ENCODE measurements at regions not wholly inside any gene's neighbourhood (a gene's known extent, or its start where the extent isn't known, plus 50 kb on each side); places are given as distances from the start of the nearest gene placed in this dataset.

DNA sequence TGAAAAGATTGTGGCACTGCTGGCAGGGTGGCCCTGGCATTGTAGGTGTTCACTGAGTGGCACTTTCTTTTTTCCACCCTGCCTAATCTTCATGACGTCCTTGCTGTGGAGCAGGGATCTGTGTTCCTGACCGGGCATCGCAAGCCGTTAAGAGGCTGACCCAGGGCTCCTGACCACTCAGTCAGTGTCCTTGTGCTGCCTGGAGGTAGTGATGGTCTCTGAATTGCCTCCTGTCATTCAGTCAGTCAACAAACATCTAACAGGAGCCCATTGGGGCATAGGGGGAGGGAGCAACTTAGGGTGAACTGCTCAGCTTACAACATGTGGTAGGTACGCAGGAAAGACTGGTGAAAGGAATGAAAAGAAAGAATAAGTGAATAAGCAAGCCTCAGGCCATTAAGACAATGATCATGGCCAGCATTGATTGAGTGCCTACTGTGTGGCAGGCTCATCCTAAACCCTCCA is 152.0 kb downstream of the CEBPB start:
- Histone ChIP-seq H2AFZ (ENCODE audit: insufficient read depth, low read length, poor library complexity) (no peak overlapping the region), H3K79me1 (ENCODE audit: low read length) (no peaks in the 10 kb centered on the region), H3K18ac (ENCODE audit: low read length) (no peak overlapping the region), H3K36me3 (ENCODE audit: control insufficient read depth in 1 of 2, insufficient read depth in 2 of 2, low read length in 2 of 2) (no peaks in the 10 kb centered on the region), H3K4me1 (ENCODE audit: control insufficient read depth in 1 of 2, insufficient read depth in 2 of 2, low read length in 2 of 2) (peaks cover 4 to 7% of the 10 kb centered on the region in 2 experiments), H2BK12ac (ENCODE audit: low read length) (no peak overlapping the region), H4K12ac (ENCODE audit: low read depth, low read length) (no peak overlapping the region), H3K79me2 (ENCODE audit: control insufficient read depth, insufficient read depth, low read length, poor library complexity) (no peaks in the 10 kb centered on the region), H2BK5ac (ENCODE audit: low read depth, low read length, poor library complexity) (no peak overlapping the region), H3K4me2 (ENCODE audit: low read length) (no peak overlapping the region), H3K27ac (ENCODE audit: low read depth, low read length) (no peak overlapping the region), H3K4ac (ENCODE audit: low read depth, low read length) (no peak overlapping the region), H2BK120ac (ENCODE audit: insufficient read depth, low read length, poor library complexity) (no peak overlapping the region), H4K91ac (ENCODE audit: low read depth, low read length) (no peak overlapping the region), H2AK5ac (ENCODE audit: low read length) (no peak overlapping the region), H4K8ac (ENCODE audit: low read depth, low read length) (no peak overlapping the region), H3K23ac (ENCODE audit: low read length) (no peak overlapping the region), H3K4me3 (ENCODE audit: low read depth, low read length) (no peak overlapping the region), H3K27me3 (ENCODE audit: insufficient read depth, low read length) (no peaks in the 10 kb centered on the region), H3K9me3 (ENCODE audit: insufficient read depth, low read depth, low read length) (peaks cover under 1% of the 10 kb centered on the region), H3K14ac (ENCODE audit: low read length) (no peak overlapping the region), H3K9ac (ENCODE audit: low read length) (no peak overlapping the region)
- no CpG with 5 or more reads among the region's 5 CpGs for WGBS (ENCODE audit: extremely low coverage, insufficient coverage, insufficient read length)
- no peak for DNase-seq

DNA sequence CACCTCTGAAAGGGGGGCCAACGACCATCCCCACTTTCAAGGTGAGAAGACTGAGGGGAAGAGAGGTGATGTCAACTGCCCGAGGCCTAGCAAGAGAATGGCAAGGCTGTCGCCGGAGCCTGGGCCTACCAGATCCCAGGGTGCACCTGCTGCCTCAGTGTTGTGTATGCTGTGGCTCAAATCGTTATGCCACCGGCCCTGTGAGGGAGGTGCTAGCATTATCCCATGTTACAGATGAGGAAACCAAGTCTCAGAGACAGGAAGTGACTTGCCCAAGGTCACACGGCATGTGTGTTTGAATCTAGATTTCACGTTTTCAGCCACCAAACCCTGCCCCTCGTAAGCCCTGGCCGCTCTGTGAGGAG is 152.5 kb downstream of the CEBPB start:
- H2BK120ac ChIP-seq (ENCODE audit: insufficient read depth, low read length, poor library complexity): no peak overlapping the region

DNA sequence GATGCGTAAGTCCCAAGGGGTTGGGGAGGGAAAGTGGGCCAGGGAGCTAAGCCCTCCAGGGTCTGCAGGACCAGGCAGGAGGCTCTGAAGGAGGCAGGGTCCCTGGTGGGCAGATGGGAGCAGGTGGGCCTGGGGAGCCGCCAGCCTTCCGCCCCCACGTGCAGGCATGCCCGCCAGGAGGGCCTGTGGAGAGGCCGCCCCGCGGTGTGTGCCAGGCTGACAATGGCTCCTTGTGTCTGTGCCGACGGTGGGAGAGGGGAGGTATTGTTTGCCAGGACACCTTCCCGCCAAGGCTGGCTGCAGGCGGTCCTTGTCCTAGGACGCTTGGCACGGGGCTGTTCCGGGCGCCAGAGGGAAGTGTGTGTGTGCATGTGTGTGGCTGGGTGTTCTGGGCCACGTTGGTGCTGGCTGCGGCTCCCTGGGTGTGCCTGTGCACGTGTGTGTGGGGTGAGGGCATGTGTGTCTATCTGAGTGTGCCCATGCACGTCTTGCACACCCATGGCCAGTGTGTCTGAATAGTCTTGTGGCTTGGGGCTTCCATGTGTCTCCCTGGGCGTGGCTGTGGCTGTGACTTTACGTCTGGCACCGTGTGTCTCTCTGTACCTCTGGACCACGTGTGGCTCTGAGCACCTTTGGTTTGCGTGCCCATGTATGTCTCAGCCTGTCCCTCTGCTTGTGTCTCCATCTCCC is 153.0 kb downstream of the CEBPB start:
- no peak overlapping the region for H2AK5ac ChIP-seq (ENCODE audit: low read length)
- H3K9me3 ChIP-seq (ENCODE audit: insufficient read depth, low read depth, low read length): peaks cover 2% of the 10 kb centered on the region
- H3K23ac ChIP-seq (ENCODE audit: low read length): no peak overlapping the region
- no peaks in the 10 kb centered on the region for H3K79me2 ChIP-seq (ENCODE audit: control insufficient read depth, insufficient read depth, low read length, poor library complexity)
- H3K4me1 ChIP-seq (ENCODE audit: control insufficient read depth in 1 of 2, insufficient read depth in 2 of 2, low read length in 2 of 2): peaks cover 0 to 3% of the 10 kb centered on the region in 2 experiments
- no CpG with 5 or more reads among the region's 25 CpGs for WGBS (ENCODE audit: extremely low coverage, insufficient coverage, insufficient read length)
- no peak overlapping the region for H3K9ac ChIP-seq (ENCODE audit: low read length)
- no peak overlapping the region for H4K12ac ChIP-seq (ENCODE audit: low read depth, low read length)
- no peak for DNase-seq
- H3K4ac ChIP-seq (ENCODE audit: low read depth, low read length): no peak overlapping the region
- H3K4me2 ChIP-seq (ENCODE audit: low read length): no peak overlapping the region
- H3K14ac ChIP-seq (ENCODE audit: low read length): no peak overlapping the region
- H3K36me3 ChIP-seq (ENCODE audit: control insufficient read depth in 1 of 2, insufficient read depth in 2 of 2, low read length in 2 of 2): no peaks in the 10 kb centered on the region
- H2BK5ac ChIP-seq (ENCODE audit: low read depth, low read length, poor library complexity): no peak overlapping the region
- no peak overlapping the region for H2BK12ac ChIP-seq (ENCODE audit: low read length)
- no peak overlapping the region for H2BK120ac ChIP-seq (ENCODE audit: insufficient read depth, low read length, poor library complexity)
- no peaks in the 10 kb centered on the region for H3K27me3 ChIP-seq (ENCODE audit: insufficient read depth, low read length)
- H2AFZ ChIP-seq (ENCODE audit: insufficient read depth, low read length, poor library complexity): no peak overlapping the region
- H4K91ac ChIP-seq (ENCODE audit: low read depth, low read length): no peak overlapping the region
- H3K27ac ChIP-seq (ENCODE audit: low read depth, low read length): no peak overlapping the region
- H3K18ac ChIP-seq (ENCODE audit: low read length): no peak overlapping the region
- H3K4me3 ChIP-seq (ENCODE audit: low read depth, low read length): peak overlapping the region; percentile 34
- H4K8ac ChIP-seq (ENCODE audit: low read depth, low read length): no peak overlapping the region
- no peaks in the 10 kb centered on the region for H3K79me1 ChIP-seq (ENCODE audit: low read length)

More for the DNA sequence above, 152.5 kb downstream of the CEBPB start:
- Histone ChIP-seq H2AFZ (ENCODE audit: insufficient read depth, low read length, poor library complexity) (no peak overlapping the region), H3K9me3 (ENCODE audit: insufficient read depth, low read depth, low read length) (peaks cover 2% of the 10 kb centered on the region), H3K27ac (ENCODE audit: low read depth, low read length) (no peak overlapping the region), H3K4me3 (ENCODE audit: low read depth, low read length) (no peak overlapping the region), H4K12ac (ENCODE audit: low read depth, low read length) (no peak overlapping the region), H3K14ac (ENCODE audit: low read length) (no peak overlapping the region), H4K8ac (ENCODE audit: low read depth, low read length) (no peak overlapping the region), H3K4ac (ENCODE audit: low read depth, low read length) (no peak overlapping the region), H2AK5ac (ENCODE audit: low read length) (no peak overlapping the region), H3K79me1 (ENCODE audit: low read length) (no peaks in the 10 kb centered on the region), H3K23ac (ENCODE audit: low read length) (no peak overlapping the region), H3K4me2 (ENCODE audit: low read length) (no peak overlapping the region), H3K4me1 (ENCODE audit: control insufficient read depth in 1 of 2, insufficient read depth in 2 of 2, low read length in 2 of 2) (peaks cover 4 to 7% of the 10 kb centered on the region in 2 experiments), H4K91ac (ENCODE audit: low read depth, low read length) (no peak overlapping the region), H2BK5ac (ENCODE audit: low read depth, low read length, poor library complexity) (no peak overlapping the region), H3K18ac (ENCODE audit: low read length) (no peak overlapping the region), H2BK12ac (ENCODE audit: low read length) (no peak overlapping the region), H3K36me3 (ENCODE audit: control insufficient read depth in 1 of 2, insufficient read depth in 2 of 2, low read length in 2 of 2) (no peaks in the 10 kb centered on the region), H3K27me3 (ENCODE audit: insufficient read depth, low read length) (no peaks in the 10 kb centered on the region), H3K79me2 (ENCODE audit: control insufficient read depth, insufficient read depth, low read length, poor library complexity) (no peaks in the 10 kb centered on the region), H3K9ac (ENCODE audit: low read length) (no peak overlapping the region)
- no peak for DNase-seq
- no CpG with 5 or more reads among the region's 10 CpGs for WGBS (ENCODE audit: extremely low coverage, insufficient coverage, insufficient read length)

DNA sequence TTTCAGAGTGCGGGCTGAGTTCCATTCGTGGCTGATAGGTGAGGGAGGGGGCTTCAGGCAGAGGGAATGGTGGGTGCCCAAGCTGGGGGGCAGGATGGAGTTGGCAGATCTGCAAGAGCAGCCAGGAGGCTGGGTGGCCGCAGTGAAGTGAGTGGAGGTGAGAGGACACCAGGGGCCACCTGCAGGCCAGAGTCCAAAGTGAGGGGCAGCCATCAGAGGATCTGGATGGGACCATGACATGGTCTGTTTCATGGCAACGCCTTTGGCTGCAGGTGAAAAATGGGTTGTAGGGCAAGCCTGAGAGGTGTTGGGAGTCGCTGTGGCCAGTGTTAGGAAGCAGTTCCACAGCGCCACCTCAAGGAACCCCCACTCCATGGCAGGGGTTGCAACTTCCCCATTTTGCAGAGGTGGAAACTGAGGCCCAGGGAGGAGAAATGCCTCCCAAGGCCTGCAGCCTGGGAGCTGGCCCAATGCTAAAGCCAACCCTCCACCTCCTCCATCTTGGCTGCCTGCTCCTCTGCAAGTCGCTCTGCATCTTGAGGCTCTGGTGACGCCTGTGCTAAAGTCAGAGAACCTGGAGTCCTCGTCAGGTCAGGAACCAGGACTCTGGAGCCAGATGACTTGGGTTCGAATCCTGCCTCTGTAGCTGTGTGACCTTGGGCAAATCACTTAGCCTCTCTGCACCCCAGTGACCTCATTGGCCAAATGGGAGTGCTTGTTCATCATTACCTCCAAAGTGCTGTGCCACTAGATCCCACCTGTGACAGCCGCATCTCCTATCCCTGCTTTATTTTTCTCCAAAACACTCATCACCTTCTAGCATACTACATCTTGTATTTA is 153.8 kb downstream of the CEBPB start:
- Histone ChIP-seq H2BK5ac (ENCODE audit: low read depth, low read length, poor library complexity) (no peak overlapping the region), H3K14ac (ENCODE audit: low read length) (no peak overlapping the region), H2BK120ac (ENCODE audit: insufficient read depth, low read length, poor library complexity) (no peak overlapping the region), H2AK5ac (ENCODE audit: low read length) (no peak overlapping the region), H3K4me3 (ENCODE audit: low read depth, low read length) (no peak overlapping the region), H3K4me2 (ENCODE audit: low read length) (no peak overlapping the region), H3K27me3 (ENCODE audit: insufficient read depth, low read length) (no peaks in the 10 kb centered on the region), H3K79me1 (ENCODE audit: low read length) (no peaks in the 10 kb centered on the region), H3K23ac (ENCODE audit: low read length) (no peak overlapping the region), H3K4ac (ENCODE audit: low read depth, low read length) (no peak overlapping the region), H3K79me2 (ENCODE audit: control insufficient read depth, insufficient read depth, low read length, poor library complexity) (no peaks in the 10 kb centered on the region), H3K9ac (ENCODE audit: low read length) (no peak overlapping the region), H2AFZ (ENCODE audit: insufficient read depth, low read length, poor library complexity) (no peak overlapping the region), H4K8ac (ENCODE audit: low read depth, low read length) (no peak overlapping the region), H3K27ac (ENCODE audit: low read depth, low read length) (no peak overlapping the region), H3K9me3 (ENCODE audit: insufficient read depth, low read depth, low read length) (peaks cover 2% of the 10 kb centered on the region), H4K12ac (ENCODE audit: low read depth, low read length) (no peak overlapping the region), H3K4me1 (ENCODE audit: control insufficient read depth in 1 of 2, insufficient read depth in 2 of 2, low read length in 2 of 2) (peaks cover 0 to 1% of the 10 kb centered on the region in 2 experiments), H4K91ac (ENCODE audit: low read depth, low read length) (no peak overlapping the region), H2BK12ac (ENCODE audit: low read length) (no peak overlapping the region), H3K18ac (ENCODE audit: low read length) (no peak overlapping the region), H3K36me3 (ENCODE audit: control insufficient read depth in 1 of 2, insufficient read depth in 2 of 2, low read length in 2 of 2) (no peaks in the 10 kb centered on the region)
- no CpG with 5 or more reads among the region's 11 CpGs for WGBS (ENCODE audit: extremely low coverage, insufficient coverage, insufficient read length)
- no peak for DNase-seq
